Fibroblast of gingiva (primary cell): ENCODE measurements at regions not wholly inside any gene's neighbourhood (a gene's known extent, or its start where the extent isn't known, plus 50 kb on each side); places are given as distances from the start of the nearest gene placed in this dataset.

Source experiments
- DNase-seq: peaks from one replicate; pipeline ENCODE4 v3.0.0-alpha.2; 2011; ENCODE audit warnings: low read depth

DNA sequence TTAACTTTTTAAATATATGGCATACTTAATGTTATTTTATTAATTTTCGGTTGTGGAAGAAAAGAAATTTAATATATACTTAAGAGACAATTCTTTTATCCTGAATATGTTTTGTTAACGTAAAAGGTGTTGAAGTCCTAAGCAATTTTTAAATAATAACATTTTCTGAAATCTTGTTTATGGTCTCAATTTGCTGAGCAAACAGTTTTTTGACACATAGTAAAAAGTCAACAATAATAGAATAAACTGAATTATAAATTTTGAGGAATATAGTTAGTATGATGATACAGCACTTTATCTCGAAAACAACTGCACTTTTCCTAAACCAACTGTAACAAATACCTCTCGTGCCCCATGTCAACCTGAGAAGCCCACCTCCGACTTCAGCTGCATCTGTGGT, 229.8 kb upstream of the TARS1 start:
- no peak for DNase-seq

DNA sequence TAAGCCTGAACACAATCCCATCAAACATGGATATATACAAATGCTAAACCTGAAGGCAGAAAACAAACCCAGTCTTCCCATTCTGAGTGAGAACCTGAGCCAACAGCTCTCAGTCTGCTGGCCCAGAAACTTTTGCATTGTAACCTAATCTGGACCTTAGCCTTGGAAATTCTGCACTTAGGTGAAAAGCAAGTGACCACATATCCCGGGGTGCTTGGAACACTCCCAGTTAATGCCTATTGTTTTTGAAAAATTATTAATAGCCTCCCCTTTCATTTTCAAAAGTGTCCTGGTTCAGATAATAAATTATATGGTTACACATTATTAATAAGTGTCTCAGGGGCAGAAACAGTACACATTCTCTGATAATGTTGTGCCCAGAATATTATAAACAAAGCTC, 228.3 kb upstream of the TARS1 start:
- no peak for DNase-seq

DNA sequence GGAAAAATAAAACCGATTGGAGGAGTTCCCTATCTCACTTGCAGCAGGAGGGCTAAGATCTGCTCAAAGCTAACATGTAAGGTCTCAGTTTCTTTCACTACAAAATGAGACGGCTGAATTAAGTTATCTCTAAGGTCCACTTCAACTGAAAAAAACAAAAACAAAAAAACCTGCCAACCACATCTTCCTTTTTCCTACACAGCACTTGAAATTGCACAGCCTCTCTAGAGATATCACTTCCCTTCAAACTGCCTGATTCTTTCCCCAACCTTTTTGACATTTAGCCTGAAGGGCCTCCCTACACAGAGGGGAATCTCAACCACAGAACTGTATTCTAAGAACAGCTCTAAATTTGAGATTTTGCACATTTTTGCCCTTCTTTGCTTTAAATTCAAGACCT, 227.9 kb upstream of the TARS1 start:
- DNase-seq: no peak

DNA sequence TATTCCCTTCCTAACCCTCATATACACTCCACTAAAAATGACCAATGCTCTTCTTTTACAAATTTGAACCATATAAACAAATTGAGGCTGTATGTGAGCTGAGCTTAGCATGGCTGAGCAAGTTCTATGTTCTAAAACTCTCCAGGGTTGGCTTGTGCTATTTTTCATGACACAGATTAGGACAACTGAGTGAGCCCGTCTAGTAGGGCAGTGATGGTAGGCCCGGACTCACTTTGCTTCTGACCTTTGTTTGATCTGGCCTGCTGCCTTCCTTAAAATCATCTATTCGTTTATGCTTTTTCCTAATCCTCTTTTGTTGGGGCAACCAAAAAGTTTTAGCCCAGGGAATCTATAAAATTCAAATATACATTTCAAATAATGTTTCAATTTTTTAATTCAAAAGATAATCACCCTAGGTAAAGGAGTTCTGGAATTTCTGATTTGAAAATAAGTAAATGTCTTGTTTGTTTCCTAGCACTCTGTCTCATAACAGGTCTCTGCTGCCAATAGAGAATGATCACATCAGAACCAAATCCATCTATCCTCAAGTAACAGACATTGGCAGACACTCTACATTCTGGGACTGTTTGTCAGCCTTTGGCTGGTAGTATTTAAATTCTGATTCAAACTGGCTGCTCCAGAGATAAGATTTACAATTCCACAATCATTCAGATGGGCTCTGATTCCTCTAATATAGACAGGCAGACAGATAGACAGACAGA, 217.0 kb upstream of the TARS1 start:
- peak; percentile 41 for DNase-seq

DNA sequence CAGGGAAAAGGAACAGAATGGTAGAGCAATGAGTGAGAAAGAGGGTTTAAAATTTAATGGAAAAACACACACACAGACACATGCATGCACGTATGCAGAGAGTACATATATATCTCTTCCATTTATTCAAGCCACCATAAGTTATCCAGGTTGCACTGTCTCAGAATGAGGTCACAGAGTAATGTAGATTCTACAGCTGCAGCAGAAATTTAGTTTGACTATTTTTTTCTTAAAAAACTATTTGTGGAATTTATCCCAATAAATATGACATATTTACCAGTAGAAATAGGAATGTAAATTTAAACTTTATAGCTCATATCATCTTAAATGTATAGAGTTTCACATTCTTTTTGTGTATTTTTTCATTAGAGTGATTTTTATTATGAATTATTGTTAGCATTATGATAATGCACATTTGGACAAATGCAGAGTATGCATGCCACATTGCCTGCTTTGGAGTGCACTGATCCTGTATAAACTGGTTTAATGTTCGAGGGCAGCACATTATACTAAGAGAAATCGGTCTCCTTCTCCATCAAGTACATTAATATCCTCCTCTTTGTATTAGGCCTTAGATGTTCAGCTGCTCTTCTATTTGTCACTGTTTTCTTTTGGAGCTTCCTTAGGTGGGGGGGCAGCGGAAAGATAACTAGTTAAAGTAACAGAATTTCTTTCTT, 216.3 kb upstream of the TARS1 start:
- no peak for DNase-seq

DNA sequence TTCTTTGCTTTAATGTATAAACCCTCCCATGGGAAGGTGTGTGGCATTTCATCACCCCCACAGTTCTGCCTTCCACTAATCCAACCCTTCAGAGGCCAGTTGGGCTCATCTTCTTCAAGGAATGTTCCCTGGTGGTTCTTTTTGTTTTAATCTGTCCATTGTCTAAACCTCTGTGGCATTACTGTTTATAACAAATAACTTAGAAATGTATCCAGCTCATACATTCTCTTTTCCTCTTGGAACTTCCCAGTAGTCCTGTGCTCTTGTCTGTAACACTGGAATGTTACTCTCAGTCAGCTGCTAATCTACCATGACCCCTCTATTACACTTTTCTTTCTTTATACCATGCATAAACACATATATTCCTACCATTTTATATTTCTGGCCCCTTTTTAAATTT, 213.5 kb upstream of the TARS1 start:
- DNase-seq: peak; percentile 6

DNA sequence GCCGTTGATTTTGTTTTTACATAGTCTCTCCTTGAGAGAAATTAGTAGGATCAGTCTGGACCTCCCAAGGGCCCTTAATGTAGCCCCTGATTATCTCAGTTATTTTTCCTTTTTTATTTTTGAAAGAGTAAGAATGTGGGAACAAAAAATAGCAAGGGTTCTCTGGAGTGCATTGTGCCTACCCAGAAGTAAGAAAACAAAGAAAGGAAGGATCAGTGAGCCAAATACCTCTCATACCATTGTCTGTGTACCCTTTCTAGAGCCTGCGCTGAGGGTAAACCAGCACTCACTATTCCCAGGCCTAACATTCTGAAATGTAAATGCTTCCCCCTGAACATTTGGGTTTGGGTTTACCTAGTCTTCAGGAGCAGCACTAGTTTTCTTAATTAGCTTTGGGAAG, 213.0 kb upstream of the TARS1 start:
- no peak for DNase-seq

DNA sequence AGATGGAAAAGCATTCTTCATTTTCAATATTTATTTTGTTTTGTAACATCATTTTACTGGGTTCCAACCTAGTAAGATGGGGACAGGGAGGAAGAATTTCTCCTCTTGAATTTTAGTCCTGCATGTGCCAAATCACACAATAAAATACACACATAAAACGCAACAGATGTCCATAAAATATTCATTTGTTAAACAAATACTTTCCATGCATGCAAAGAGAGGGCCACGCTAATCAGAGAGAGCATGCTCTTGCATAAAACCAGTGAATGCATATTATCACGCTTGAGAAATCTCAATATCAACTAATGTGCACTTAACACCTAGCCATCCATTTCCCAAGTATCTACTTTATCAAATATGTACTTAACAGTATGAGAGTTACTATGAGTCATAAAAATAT, 212.6 kb upstream of the TARS1 start:
- DNase-seq: peak; percentile 47

DNA sequence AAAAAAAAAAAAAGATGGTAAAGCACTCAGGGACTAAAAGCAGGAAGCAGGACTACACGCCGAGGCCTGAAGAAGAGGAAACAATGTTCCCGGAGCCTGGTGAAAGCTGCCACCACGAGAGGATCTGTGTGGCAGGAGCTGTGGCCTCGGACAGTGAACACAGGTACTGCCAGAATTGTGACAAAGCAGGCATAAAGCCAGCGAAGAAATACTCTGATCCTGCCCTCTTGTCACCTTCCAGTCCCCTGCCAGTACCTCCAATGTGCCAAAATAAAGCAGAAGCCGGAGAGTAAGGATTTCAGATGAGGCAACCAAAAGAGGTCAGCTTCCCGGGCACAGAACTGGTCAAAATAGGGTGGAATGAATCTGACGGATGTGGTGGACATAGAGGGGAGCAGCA, 211.5 kb upstream of the TARS1 start:
- DNase-seq: no peak

DNA sequence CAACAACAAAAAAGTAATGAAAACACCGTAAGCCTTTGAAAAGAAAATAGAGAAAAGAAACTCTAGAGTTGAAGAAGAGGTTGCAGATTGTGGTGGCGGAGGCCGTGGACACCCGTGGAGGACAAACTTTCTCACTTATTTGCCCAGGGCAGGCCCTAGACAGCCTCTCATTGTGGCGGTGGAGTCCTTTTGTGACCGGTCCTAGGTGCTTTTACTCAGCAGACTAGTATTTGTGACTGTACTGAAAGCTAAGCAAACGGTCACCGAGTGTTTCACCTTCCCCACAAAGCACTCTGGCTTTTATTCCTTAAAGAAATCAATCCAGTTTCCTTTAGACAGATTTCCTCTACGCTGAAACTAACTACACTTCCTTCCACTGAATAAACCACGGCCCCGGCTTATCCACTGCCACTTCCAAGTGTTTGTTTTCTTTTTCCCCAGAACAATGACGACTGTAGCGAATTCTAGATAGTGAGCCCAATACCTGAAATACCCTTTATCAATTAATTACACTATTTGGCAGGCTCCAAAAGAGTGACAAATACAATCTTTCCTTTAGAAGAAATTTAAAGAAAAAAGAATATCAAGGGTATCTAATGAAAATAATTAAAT, 210.2 kb upstream of the TARS1 start:
- DNase-seq: no peak

DNA sequence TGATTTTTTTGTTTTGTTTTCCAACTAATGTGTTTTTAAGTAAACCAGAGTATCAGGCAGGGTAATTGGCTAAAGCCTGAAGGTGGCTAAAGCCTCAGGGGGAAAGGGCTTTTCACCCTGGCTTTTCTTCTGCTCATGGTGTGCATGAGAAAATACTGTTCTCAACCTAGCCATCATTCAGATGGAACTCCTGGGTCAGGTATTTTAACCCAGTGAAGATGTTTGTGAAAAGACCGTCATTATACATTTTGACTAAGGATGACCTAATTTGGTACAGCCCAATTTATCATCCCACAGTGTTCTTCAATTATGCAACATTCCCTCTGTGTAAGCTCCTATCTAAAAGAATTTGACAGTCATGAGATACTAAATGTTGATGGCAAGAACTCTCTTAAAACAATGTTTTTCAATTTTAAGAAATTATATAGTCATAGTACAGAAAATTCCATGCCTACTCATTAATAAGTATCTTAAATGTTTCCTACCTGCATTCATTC, 209.5 kb upstream of the TARS1 start:
- DNase-seq: no peak

DNA sequence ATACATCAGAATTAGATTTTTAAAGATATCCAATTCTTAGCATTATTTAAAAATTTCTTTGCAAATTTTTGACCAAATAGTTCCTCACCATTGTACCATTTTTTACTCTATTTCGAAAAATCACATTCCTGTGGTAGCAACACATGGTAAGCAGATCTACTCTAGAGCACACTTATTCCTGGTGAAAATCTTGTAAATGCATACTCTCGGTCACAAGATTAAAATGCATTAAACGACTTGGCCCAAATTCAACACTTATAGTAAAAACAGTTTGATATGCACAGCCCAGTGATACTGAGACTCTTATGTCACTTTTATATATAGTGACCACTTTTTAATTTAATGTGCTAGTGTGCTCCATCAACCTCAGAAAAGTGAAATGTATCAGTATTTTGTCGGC, 208.8 kb upstream of the TARS1 start:
- peak; percentile 62 for DNase-seq

DNA sequence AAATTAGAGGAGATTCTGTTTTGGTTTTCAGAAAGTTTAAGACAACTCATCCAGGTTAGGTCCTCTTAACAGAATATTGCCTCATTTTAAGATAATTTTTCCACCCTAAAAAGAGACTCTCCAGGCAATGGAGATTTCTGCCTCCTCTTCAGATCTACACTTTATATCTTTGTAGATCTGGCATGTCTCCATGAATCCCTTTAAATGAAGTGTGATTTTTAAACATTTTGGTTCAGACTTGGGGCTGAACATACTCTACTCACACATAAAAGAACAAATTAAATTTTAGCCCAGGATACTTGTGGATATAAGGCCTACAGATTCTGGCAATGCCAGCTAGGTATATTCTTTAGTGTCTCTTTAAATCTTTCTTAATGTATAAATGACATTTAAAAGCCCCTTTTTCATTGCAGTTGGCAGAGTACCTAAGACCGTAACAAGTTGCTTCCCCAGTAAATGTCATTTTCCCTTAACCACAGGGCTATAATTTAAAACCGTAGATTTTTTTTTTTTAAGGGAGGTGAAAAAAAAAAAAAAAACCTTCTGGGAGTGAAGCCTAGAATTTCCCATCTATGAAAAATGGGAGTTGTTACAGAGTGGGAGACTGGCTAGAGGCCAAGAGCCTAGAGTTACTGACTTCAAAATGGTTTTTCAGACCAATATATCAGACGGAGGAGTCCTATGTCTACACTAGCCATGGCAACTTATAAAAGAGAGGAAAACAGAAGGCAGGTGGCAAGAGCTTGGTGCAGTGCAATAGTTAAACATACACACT, 207.8 kb upstream of the TARS1 start:
- no peak for DNase-seq

DNA sequence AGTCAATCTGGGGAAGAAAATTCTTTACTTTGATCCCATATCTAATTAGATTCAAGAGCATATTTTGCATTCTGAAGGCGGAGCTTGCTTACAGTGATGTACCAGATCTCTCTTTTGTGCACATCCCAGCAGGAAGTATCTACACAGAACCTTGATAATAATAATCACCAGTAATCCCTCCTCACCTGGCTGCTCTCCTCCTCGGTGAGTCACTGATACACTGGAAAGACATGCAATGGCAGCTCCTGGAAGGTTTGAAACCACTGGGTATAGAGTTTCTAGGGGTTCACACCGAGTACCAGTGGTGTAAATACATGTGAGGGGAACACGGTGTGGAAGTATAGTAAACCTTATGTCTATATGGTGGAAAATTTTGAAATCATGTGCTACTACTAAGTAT, 205.5 kb upstream of the TARS1 start:
- DNase-seq: no peak

DNA sequence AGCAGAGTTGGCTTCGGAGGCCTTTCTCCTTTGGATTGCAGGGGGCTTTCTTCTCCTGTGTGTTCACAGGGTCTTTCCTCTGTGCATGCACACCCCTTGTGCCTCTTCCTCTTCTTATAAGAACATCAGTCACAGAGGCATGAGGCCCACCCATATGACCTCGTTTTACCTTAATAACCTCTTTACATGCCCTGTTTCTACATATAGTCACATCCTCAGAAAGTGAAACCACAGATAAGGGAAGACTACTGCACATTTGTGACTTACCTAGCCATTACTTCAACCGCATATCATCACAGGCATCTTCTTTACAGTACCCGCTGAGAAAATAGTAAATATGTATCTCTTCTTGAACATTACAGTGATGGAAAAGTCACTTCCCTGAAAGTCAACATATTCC, 204.9 kb upstream of the TARS1 start:
- DNase-seq: no peak

DNA sequence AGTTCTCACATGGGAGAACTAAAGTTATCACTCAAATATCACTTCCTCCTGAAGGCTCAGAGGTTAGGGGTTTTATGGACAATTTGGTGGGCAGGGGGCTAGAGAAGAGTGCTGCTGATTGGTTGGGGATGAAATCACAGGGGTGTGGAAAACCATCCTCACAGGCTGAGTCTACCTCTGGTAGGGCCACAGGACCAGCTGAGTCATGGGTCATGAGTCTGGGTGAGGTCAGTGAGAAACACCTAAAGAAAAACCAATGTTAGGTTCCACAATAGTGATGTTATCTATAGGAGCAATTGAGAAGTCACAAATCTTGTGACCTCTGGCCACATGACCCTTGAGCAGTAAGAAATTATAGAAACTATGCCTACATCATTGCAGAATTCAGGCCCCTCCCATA, 203.3 kb upstream of the TARS1 start:
- DNase-seq: no peak

DNA sequence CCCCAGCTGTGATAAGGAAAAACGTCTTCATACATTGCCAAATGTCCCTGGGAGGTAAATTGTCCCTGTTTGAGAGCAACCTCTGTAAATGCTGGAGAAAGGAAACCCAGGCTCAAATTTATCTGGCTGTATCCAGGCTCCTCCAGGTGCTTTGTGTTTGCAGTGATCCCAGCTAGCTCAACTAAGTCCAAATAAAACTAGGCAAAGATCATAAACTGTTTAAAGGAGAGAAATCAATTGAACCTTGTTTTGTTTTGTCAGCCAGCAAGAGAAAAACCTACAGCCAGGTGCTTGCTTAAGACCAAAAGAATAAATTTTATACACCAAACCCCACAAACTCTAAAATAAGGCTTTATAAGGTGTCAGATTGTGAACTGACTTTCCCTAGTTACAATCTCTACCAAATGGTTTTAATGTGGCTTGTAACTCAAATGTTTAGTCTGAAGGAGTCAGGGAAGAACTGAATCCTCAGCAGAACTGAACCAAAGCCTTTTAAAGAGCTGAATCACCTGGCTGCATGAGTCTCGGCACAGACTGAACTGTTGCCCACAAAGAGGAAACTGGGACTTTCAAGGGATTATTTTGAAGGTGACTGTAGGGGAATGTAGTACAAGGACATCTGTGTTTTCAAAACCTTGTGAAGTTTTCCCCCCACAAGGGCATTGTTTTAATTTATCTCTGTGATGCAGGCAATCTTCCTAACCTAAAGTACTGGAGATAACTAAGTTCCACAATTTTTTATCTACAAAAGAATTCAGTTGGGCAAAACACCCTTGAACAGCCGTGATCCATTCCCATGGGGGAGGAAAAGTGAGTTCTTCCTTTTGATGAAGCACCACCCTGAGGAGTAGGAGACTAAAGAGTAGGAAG, 201.7 kb upstream of the TARS1 start:
- DNase-seq: no peak

DNA sequence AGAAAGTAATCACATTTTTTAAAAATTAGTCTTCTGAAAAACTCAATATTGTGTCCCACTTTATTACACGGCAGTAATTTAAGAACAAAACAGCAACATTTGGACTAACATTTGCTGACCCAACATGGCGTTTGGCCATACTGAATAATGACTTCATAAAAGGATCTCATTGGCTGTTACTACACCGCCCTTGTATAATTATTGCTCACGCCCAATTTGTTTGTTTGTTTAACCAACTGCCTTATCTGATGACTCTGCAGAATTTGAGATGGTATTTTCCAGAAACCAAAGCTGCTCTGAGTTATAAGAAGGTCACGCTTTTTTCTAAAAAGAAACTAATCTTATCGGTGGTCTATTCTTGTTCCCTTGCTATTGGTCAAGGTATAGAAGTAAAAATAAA, 200.2 kb upstream of the TARS1 start:
- DNase-seq: peak; percentile 58

DNA sequence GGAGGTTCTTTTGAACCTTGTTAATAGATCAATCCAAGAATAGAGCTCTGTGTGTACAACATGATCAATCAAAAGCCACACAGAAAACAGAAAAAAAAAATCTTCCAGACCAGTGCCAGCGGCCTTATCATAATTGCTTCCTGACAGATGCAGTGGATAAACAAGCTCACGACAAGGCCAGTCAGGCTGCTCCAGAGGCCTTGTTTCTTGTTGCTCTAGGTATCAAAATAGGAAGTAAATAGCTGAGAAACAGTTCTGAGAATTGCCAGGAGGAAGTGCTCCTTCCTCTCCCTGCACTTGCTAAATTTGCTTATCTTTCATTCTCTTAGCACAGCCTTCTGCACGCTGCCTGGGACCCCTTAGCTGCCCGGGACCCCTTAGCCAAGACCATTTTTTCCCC, 199.0 kb upstream of the TARS1 start:
- no peak for DNase-seq

DNA sequence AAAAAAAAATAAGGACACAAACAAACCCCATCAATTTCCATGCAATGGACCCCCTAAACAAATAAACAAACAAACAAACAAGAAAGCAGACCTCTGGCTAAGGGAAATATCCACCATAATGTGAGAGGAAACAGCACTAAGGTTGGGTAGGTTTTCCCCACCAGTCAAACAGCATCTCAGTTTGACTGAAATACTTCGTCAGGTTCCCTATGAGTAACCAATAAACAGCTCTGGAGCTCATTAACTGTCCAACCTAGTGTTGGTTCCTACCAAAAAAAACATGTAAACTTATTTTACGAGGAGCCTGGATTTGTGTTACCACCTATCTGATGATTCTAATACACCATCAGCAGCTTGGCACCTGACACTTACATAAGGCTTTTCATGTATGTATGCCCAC, 198.5 kb upstream of the TARS1 start:
- no peak for DNase-seq

DNA sequence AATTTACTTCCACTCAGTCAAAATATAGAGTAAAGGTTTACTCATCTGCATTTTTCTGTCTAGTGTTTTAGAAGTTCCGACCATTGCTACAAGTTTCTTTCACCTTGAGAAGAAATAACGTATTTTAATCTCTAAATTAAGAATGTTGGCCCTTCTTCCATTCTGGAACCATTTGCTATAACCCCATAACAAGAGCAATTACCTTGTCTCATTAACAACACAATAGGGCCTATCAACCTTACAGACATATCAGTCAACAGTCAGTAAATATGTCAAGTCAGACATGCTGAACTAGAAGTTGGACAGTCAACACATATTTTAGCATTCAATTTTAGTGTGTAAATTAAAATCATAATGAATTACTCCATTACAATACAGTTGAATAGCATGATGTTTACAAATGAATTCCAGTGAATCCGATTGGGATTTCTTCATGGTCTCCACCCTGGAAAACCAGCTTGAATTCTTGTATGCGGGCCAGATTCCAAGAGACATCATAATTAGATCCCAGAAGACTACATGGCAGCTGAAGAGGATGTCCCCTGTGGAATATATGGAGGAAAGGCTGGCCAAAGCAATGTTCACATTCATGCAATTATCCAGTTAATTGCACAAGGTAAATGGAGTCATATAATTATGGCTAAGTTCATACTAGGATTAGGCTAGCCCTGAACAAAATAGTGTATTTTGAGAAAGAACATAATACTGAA, 196.2 kb upstream of the TARS1 start:
- DNase-seq: peak; percentile 79
